IMR-90 (cell line): ENCODE measurements at regions not wholly inside any gene's neighbourhood (a gene's known extent, or its start where the extent isn't known, plus 50 kb on each side); places are given as distances from the start of the nearest gene placed in this dataset.

Experiments
- ATAC-seq: fragments of 200-7000 bp; cut with Tn5 transposase; 2 replicates; pipeline ENCODE4 v1.9.1; 2020; ENCODE audit warnings: low read depth, mild to moderate bottlenecking, moderate library complexity
- BruUV-seq: library from RNA; stranded (reverse); fragments of 400-500 nt; replicated peaks from 2 replicates; lab custom pipeline; 2021; lab: Mats Ljungman, UMichigan
- CTCF ChIA-PET: fragments of 300-600 bp; formaldehyde crosslinking; extraction: SDS; loops from one replicate; lab custom pipeline; 2021; ENCODE audit warnings: antibody characterized with exemption; lab: Yijun Ruan, JAX
- POLR2A ChIA-PET: fragments of 300-600 bp; sonication (Branson Sonifier 250); formaldehyde crosslinking; loops from one replicate; lab custom pipeline; 2022; ENCODE audit warnings: antibody characterized with exemption; ENCODE audit not compliant: unreplicated experiment; lab: Charles Lee
- DNase-seq: peaks from one replicate; pipeline ENCODE4 v3.0.0; 2013
- H2AFZ ChIP-seq: replicated peaks from 2 replicates; pipeline ENCODE3; 2013; ENCODE audit warnings: low read length, mild to moderate bottlenecking; ENCODE audit not compliant: poor library complexity
- H2AK5ac ChIP-seq: 2 replicates; pipeline ENCODE4 v1.6.1; 2013; ENCODE audit warnings: low read depth, low read length, inconsistent platforms
- H2AK9ac ChIP-seq: replicated peaks from 2 replicates; pipeline ENCODE3; 2013; ENCODE audit warnings: mild to moderate bottlenecking, low read depth, low read length, moderate library complexity; ENCODE audit not compliant: poor library complexity
- H2BK120ac ChIP-seq: 2 replicates; pipeline ENCODE4 v1.6.1; 2013; ENCODE audit warnings: low read depth, low read length, inconsistent platforms
- H2BK15ac ChIP-seq: 3 replicates; pipeline ENCODE4 v1.6.1; 2013; ENCODE audit warnings: low read depth, low read length, inconsistent platforms
- H2BK20ac ChIP-seq: 2 replicates; pipeline ENCODE4 v1.6.1; 2013; ENCODE audit warnings: low read depth, mild to moderate bottlenecking, inconsistent platforms, low read length, moderate library complexity
- H2BK5ac ChIP-seq: 2 replicates; pipeline ENCODE4 v1.6.1; 2013; ENCODE audit warnings: mild to moderate bottlenecking, low read depth, low read length, inconsistent platforms; ENCODE audit not compliant: poor library complexity, severe bottlenecking
- H3K14ac ChIP-seq: replicated peaks from 2 replicates; pipeline ENCODE4 v1.6.1; 2013; ENCODE audit warnings: low read depth, low read length, inconsistent platforms
- H3K18ac ChIP-seq: 2 replicates; pipeline ENCODE4 v1.6.1; 2013; ENCODE audit warnings: low read depth, low read length, control low read depth
- H3K23ac ChIP-seq: 2 replicates; pipeline ENCODE4 v1.6.1; 2013; ENCODE audit warnings: low read depth, low read length, inconsistent platforms
- H3K27ac ChIP-seq: 2 replicates; pipeline ENCODE4 v1.5.1; 2013; ENCODE audit warnings: mild to moderate bottlenecking, control low read depth, low read length; ENCODE audit not compliant: insufficient read depth
- H3K27me3 ChIP-seq: 2 replicates; pipeline ENCODE4 v1.6.1; 2013; ENCODE audit warnings: low read length; ENCODE audit not compliant: control insufficient read depth, insufficient read depth
- H3K36me3 ChIP-seq: 2 replicates; pipeline ENCODE4 v1.6.1; 2013; ENCODE audit warnings: low read length, mixed read lengths; ENCODE audit not compliant: control insufficient read depth, insufficient read depth
- H3K4ac ChIP-seq: 2 replicates; pipeline ENCODE4 v1.6.1; 2013; ENCODE audit warnings: low read depth, low read length, inconsistent platforms
- H3K4me1 ChIP-seq: 2 replicates; pipeline ENCODE4 v1.6.1; 2013; ENCODE audit warnings: low read length, mixed read lengths; ENCODE audit not compliant: control insufficient read depth, insufficient read depth
- H3K4me2 ChIP-seq: 2 replicates; pipeline ENCODE4 v1.6.1; 2013; ENCODE audit warnings: low read depth, mild to moderate bottlenecking, control low read depth, low read length, moderate library complexity
- H3K4me3 ChIP-seq: 2 replicates; pipeline ENCODE4 v1.5.1; 2013; ENCODE audit warnings: low read depth, mild to moderate bottlenecking, control low read depth, low read length, moderate library complexity; ENCODE audit not compliant: insufficient read depth
- H3K56ac ChIP-seq: 2 replicates; pipeline ENCODE4 v1.6.1; 2013; ENCODE audit warnings: low read length, inconsistent platforms; ENCODE audit not compliant: insufficient read depth; ENCODE audit errors: extremely low read depth
- H3K79me1 ChIP-seq, 2 experiments: 2 replicates each; pipeline ENCODE4 v1.6.1; 2013; ENCODE audit warnings: low read length in 2 of 2, inconsistent platforms in 1 of 2, low read depth in 1 of 2
- H3K9ac ChIP-seq: 2 replicates; pipeline ENCODE4 v1.6.1; 2013; ENCODE audit warnings: low read depth, low read length, control low read depth
- H3K9me1 ChIP-seq: 2 replicates; pipeline ENCODE4 v1.6.1; 2013; ENCODE audit warnings: low read length, inconsistent platforms; ENCODE audit not compliant: insufficient read depth
- H3K9me3 ChIP-seq: 2 replicates; pipeline ENCODE4 v1.6.1; 2013; ENCODE audit warnings: low read length; ENCODE audit not compliant: control insufficient read depth, insufficient read depth
- H4K20me1 ChIP-seq: 2 replicates; pipeline ENCODE4 v1.6.1; 2013; ENCODE audit warnings: low read length, inconsistent platforms; ENCODE audit not compliant: insufficient read depth
- H4K5ac ChIP-seq: 2 replicates; pipeline ENCODE4 v1.6.1; 2013; ENCODE audit warnings: mild to moderate bottlenecking, low read depth, low read length, control low read depth
- H4K8ac ChIP-seq, 2 experiments: 2 replicates each; pipeline ENCODE4 v1.6.1; 2013; ENCODE audit warnings: low read depth in 2 of 2, low read length in 2 of 2, control low read depth in 1 of 2, inconsistent platforms in 1 of 2
- H4K91ac ChIP-seq: 2 replicates; pipeline ENCODE4 v1.6.1; 2013; ENCODE audit warnings: low read depth, low read length, inconsistent platforms; ENCODE audit not compliant: insufficient read depth
- BHLHE40 ChIP-seq: fragments of 150-350 bp; IDR thresholded peaks from 2 replicates; pipeline ENCODE4 v1.6.1; 2016; ENCODE audit warnings: mild to moderate bottlenecking, low read depth, low read length
- CHD1 ChIP-seq: IDR thresholded peaks from 2 replicates; pipeline ENCODE4 v1.6.1; 2012; ENCODE audit warnings: low read depth, low read length, improper control_type of control experiment
- MAFK ChIP-seq: IDR thresholded peaks from 2 replicates; pipeline ENCODE4 v1.6.1; 2012; ENCODE audit warnings: low read depth, low read length, improper control_type of control experiment
- MAZ ChIP-seq: IDR thresholded peaks from 2 replicates; pipeline ENCODE4 v1.6.1; 2012; ENCODE audit warnings: low read depth, mild to moderate bottlenecking, low read length, improper control_type of control experiment, moderate library complexity, borderline replicate concordance
- NFE2L2 ChIP-seq: fragments of 150-350 bp; IDR thresholded peaks from 2 replicates; pipeline ENCODE4 v1.6.1; 2016; ENCODE audit warnings: low read depth, mild to moderate bottlenecking, low read length
- WGBS, 2 experiments: methylation state at CpG; one replicate each; pipeline versions ENCODE4 v1.1.5 to v1.1.7; 2013; ENCODE audit warnings: missing lambda C conversion rate in 2 of 2; ENCODE audit not compliant: insufficient read length in 1 of 2; ENCODE audit errors: extremely low coverage in 2 of 2; 5-methylcytosine and 5-hydroxymethylcytosine counted together
- dilution Hi-C: fragments of 300-500 bp; cut with HindIII; formaldehyde crosslinking; loops from one replicate; pipeline ENCODE4 v1.14.3; 2018; ENCODE audit warnings: low sequenced_read_pairs; ENCODE audit not compliant: unreplicated experiment
- in situ Hi-C: fragments of 300-500 bp; cut with MboI; formaldehyde crosslinking; loops from 3 replicates; pipeline ENCODE4 v1.14.3; 2019; ENCODE audit warnings: low sequenced_read_pairs, inconsistent platforms, mixed read lengths
- intact Hi-C: fragments of 100-400 bp; cut with micrococcal nuclease; formaldehyde crosslinking; loops from 2 replicates; pipeline ENCODE4 v1.10.0; 2022
- TF ChIP-seq, protein P1 (sequence below): fragments of 150-350 bp; IDR thresholded peaks from 2 replicates; pipeline ENCODE4 v1.6.1; 2016; ENCODE audit warnings: low read depth, mild to moderate bottlenecking, low read length, moderate library complexity, borderline replicate concordance
- TF ChIP-seq, protein P2 (sequence below): fragments of 150-350 bp; IDR thresholded peaks from 2 replicates; pipeline ENCODE4 v1.6.1; 2017; ENCODE audit warnings: mild to moderate bottlenecking, antibody characterized with exemption, low read length, low read depth
- TF ChIP-seq, protein P3 (sequence below): conservative IDR thresholded peaks from 2 replicates; pipeline ENCODE4 v1.5.1; 2012; ENCODE audit warnings: mild to moderate bottlenecking, low read depth, low read length, improper control_type of control experiment

DNA sequence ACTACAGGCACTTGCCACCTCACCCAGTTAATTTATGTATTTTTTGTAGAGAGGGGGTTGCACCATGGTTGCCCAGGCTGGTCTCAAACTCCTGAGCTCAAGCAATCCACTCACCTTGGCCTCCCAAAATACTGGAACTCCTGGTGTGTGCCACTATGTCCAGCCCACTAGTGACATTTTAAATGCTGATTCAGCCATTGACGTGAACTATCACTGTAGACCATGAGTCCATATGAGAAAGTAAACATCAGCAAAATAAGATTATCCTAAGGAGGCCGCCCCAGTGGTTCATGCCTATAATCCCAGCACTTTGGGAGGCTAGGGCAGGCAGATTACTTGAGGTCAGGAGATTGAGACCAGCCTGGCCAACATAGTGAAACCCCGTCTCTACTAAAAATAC, 488.1 kb upstream of the EDIL3 start:
- H3K27me3 ChIP-seq = no peaks in the 10 kb centered on the region
- H2AFZ ChIP-seq = no peak overlapping the region
- no peak overlapping the region for H4K5ac ChIP-seq
- H4K91ac ChIP-seq = no peak overlapping the region
- no peak overlapping the region for H3K4me2 ChIP-seq
- no peak overlapping the region for H2BK15ac ChIP-seq
- no peaks in the 10 kb centered on the region for H3K9me1 ChIP-seq
- no peak overlapping the region for H3K4me3 ChIP-seq
- no peak overlapping the region for H2BK5ac ChIP-seq
- no peak overlapping the region for H2BK120ac ChIP-seq
- DNase-seq = no peak
- no peaks in the 10 kb centered on the region for H3K79me1 ChIP-seq
- H2AK5ac ChIP-seq = no peak overlapping the region
- BruUV-seq = no TSS peak
- no peak overlapping the region for H2AK9ac ChIP-seq
- H4K20me1 ChIP-seq = no peaks in the 10 kb centered on the region
- no peak overlapping the region for H3K56ac ChIP-seq
- ATAC-seq = no peak
- H3K36me3 ChIP-seq = no peaks in the 10 kb centered on the region
- no peaks in the 10 kb centered on the region for H3K9me3 ChIP-seq
- no peak overlapping the region for H4K8ac ChIP-seq
- H3K9ac ChIP-seq = no peak overlapping the region
- ChIA-PET CTCF (interaction anchor here (0.6 kb wide), 1 partner anchor 88 kb away, joined by 3 read pairs; no protein-coding TSS in a partner anchor), POLR2A (no interaction called here)
- no peak overlapping the region for H2BK20ac ChIP-seq
- no peak overlapping the region for H3K4ac ChIP-seq
- H3K14ac ChIP-seq = no peak overlapping the region
- intact Hi-C loops (no loop called here), in situ Hi-C loops (no loop called here), dilution Hi-C loops (no loop called here)
- no peak overlapping the region for H3K23ac ChIP-seq
- no peak for TF ChIP-seq CHD1
- TF ChIP-seq MAFK = 0 out of 2 replicates have a peak, but pooled peaks have one; percentile 19
- no peak for TF ChIP-seq MAZ
- TF ChIP-seq, protein P1, sequence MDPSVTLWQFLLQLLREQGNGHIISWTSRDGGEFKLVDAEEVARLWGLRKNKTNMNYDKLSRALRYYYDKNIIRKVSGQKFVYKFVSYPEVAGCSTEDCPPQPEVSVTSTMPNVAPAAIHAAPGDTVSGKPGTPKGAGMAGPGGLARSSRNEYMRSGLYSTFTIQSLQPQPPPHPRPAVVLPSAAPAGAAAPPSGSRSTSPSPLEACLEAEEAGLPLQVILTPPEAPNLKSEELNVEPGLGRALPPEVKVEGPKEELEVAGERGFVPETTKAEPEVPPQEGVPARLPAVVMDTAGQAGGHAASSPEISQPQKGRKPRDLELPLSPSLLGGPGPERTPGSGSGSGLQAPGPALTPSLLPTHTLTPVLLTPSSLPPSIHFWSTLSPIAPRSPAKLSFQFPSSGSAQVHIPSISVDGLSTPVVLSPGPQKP = no peak
- no peak for TF ChIP-seq BHLHE40
- TF ChIP-seq, protein P2, sequence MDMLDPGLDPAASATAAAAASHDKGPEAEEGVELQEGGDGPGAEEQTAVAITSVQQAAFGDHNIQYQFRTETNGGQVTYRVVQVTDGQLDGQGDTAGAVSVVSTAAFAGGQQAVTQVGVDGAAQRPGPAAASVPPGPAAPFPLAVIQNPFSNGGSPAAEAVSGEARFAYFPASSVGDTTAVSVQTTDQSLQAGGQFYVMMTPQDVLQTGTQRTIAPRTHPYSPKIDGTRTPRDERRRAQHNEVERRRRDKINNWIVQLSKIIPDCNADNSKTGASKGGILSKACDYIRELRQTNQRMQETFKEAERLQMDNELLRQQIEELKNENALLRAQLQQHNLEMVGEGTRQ = no peak
- TF ChIP-seq, protein P3, sequence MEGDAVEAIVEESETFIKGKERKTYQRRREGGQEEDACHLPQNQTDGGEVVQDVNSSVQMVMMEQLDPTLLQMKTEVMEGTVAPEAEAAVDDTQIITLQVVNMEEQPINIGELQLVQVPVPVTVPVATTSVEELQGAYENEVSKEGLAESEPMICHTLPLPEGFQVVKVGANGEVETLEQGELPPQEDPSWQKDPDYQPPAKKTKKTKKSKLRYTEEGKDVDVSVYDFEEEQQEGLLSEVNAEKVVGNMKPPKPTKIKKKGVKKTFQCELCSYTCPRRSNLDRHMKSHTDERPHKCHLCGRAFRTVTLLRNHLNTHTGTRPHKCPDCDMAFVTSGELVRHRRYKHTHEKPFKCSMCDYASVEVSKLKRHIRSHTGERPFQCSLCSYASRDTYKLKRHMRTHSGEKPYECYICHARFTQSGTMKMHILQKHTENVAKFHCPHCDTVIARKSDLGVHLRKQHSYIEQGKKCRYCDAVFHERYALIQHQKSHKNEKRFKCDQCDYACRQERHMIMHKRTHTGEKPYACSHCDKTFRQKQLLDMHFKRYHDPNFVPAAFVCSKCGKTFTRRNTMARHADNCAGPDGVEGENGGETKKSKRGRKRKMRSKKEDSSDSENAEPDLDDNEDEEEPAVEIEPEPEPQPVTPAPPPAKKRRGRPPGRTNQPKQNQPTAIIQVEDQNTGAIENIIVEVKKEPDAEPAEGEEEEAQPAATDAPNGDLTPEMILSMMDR = no peak
- TF ChIP-seq NFE2L2 = no peak
- peaks cover 4% of the 10 kb centered on the region for H3K4me1 ChIP-seq
- H3K27ac ChIP-seq = no peak overlapping the region
- no peak overlapping the region for H3K18ac ChIP-seq
- no CpG with 5 or more reads among the region's 3 CpGs for WGBS, 2 experiments
